Retinal pigment epithelial cell (primary cell): ENCODE measurements at regions not wholly inside any gene's neighbourhood (a gene's known extent, or its start where the extent isn't known, plus 50 kb on each side); places are given as distances from the start of the nearest gene placed in this dataset.

Experiments used
- DNase-seq: peaks from one replicate; pipeline ENCODE4 v3.0.0-alpha.2; 2010; ENCODE audit warnings: low read depth
- H3K4me3 ChIP-seq: 2 replicates; pipeline ENCODE4 v1.5.1; 2011; ENCODE audit warnings: mild to moderate bottlenecking, low read length, control low read depth, moderate library complexity
- TF ChIP-seq, protein P1 (sequence below): conservative IDR thresholded peaks from 2 replicates; pipeline ENCODE4 v1.5.1; 2011; ENCODE audit warnings: low read depth, low read length, control low read depth, inconsistent platforms

DNA sequence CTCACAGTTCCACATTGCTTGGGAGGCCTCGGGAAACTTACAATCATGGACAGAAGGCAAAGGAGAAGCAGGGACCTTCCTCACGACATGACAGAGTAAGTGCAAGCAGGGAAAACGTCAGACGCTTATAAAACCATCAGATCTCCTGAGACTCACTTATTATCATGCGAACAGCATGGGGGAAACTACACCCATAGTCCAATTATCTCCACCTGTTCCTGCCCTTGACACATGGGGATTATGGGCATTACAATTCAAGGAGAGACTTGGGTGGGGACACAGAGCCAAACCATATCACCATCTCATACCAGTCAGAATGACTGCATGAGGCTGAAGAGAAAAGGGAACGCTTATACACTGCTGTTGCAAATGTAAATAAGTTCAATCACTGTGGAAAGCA is 1066.9 kb upstream of the PCDH7 start:
- TF ChIP-seq, protein P1, sequence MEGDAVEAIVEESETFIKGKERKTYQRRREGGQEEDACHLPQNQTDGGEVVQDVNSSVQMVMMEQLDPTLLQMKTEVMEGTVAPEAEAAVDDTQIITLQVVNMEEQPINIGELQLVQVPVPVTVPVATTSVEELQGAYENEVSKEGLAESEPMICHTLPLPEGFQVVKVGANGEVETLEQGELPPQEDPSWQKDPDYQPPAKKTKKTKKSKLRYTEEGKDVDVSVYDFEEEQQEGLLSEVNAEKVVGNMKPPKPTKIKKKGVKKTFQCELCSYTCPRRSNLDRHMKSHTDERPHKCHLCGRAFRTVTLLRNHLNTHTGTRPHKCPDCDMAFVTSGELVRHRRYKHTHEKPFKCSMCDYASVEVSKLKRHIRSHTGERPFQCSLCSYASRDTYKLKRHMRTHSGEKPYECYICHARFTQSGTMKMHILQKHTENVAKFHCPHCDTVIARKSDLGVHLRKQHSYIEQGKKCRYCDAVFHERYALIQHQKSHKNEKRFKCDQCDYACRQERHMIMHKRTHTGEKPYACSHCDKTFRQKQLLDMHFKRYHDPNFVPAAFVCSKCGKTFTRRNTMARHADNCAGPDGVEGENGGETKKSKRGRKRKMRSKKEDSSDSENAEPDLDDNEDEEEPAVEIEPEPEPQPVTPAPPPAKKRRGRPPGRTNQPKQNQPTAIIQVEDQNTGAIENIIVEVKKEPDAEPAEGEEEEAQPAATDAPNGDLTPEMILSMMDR = no peak
- no peak overlapping the region for H3K4me3 ChIP-seq
- no peak for DNase-seq

DNA sequence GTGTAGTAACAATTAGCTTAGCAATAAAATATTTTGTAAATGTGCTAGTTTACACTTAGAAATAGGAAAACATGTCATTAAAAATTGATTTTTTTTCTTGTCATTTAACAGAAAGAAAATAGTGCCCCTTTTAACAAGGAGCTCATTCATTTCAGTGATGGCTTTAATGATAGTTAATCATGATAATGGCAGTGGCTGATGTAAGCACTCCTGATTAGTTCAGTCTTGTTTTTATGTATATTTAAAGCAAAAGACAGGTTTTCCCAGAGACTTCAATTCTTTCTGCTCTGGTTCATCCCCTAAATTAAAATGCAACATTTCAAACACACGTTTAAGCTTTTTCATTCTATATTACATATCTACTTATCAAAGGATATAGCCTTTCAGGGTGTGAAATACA is 1039.5 kb upstream of the PCDH7 start:
- TF ChIP-seq, protein P1 = no peak
- DNase-seq = no peak
- no peak overlapping the region for H3K4me3 ChIP-seq

DNA sequence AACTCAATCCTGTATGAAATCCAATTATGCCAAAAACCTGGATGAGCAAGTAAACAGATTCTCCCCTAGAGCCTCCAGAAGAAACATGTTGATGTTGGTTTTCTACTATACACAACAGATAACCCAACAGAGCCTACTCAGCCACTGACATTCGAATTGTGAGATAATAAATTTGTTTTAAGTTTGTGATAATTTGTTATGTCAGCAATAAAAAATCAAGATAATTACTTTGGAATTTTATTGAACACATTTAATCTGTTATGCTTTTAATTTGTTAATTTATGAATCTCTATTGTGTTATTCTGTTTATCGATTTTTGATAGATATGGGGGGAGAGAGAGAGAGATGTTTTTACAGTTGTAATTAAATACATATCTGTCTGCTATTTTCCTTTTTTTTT is 1016.1 kb upstream of the PCDH7 start:
- DNase-seq = no peak
- TF ChIP-seq, protein P1 = no peak
- no peak overlapping the region for H3K4me3 ChIP-seq

DNA sequence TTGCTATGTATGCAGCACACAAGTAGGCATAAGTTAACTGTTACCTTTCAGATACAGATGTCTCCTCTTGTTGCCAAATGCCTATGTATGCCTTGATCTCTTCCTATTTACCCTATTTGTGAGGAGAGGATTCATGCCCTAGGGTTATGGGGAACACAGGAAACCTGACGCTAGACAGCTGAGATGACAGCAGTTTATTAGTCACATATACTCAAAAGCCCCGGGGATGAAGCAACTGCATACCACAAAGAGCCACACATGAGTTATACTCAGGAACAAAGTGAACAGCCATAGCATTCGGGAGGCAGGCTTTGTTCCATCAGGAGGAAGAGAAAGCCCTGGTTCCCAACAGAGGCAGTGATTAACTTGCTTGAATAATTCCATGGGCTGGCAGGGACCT is 1011.7 kb upstream of the PCDH7 start:
- TF ChIP-seq, protein P1 = no peak
- no peak overlapping the region for H3K4me3 ChIP-seq
- no peak for DNase-seq

DNA sequence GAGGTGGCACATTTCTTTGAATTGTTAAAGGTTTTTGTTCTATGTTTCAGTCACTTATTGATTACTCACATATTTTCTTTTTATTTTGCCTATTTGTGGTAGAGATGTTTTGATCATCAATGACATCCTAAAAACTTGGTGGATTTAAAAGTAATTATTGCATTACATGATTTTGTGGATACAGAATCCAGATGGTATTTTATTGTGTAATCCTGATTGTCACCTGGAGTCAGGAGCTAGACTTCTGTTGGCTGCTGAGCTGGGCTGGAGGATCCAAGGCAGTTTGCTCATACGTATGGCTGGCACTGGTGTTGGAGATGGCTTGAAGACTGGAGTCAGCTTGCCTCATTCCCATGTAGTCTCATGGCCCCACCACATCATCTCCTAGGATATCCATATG is 1009.6 kb upstream of the PCDH7 start:
- TF ChIP-seq, protein P1 = no peak
- no peak for DNase-seq
- H3K4me3 ChIP-seq = no peak overlapping the region

DNA sequence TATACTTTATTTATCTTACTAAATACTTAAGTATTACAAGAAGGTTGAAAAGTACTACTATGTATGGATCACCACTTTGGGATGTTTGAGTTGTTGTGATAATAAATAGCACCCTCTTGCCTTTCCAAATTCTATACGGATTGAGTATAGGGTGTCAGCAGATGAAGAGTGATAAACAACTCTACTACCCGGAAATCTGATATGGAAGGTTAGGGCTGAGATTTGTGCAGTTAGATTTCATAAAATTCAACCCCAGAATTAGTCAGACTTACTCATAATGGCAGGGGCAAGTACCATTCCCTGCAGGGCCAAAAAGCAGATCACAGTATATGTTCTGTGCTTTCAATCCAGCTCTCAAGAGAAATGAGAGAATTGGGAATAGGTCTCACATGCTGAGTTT is 1008.9 kb upstream of the PCDH7 start:
- no peak for DNase-seq
- no peak overlapping the region for H3K4me3 ChIP-seq
- TF ChIP-seq, protein P1 = no peak

DNA sequence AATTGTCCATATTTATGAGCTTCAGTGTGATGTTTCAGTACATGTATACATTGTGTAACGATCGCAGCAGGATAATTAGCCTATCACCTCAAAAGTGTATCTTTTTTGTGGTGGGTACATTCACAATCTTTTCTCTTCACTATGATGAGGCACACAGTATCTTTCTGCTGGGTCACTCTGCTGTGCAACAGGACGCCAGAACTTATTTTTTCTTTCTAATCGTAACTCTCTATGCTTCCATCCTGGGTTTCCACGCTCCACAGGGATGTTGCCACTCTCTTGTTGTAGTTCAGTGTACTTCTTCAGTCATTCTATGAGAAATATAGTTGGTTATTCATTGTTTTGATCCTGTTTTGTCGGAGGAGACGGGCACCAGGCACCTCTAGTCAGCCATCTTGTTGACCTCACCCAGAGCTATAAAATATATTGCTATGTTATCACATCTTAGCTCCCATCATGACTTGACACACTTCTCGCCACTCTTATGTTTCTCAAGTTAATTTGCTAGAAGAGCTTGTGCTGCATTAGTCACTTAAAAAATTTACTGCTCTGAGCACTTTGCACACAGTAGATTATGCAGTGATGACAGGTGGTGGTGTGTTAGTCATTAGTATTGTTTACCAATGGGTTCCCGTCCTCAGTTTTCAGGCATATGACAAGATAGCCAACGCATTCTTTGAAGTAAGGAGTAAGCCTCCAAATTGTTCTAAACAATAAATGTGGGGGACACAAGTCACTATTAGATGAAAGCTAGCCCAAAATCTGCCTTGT is 1002.7 kb upstream of the PCDH7 start:
- TF ChIP-seq, protein P1 = no peak
- DNase-seq = no peak
- H3K4me3 ChIP-seq = no peak overlapping the region
